NK-92 treated with Interleukin-12 subunit alpha and Interleukin-12 subunit beta, amount 100 ng/mL, for 24 hours (cell line): ENCODE measurements at regions not wholly inside any gene's neighbourhood (a gene's known extent, or its start where the extent isn't known, plus 50 kb on each side); places are given as distances from the start of the nearest gene placed in this dataset.
A peak's percentile ranks its signal among the peaks of the same experiment; 100 is the strongest.

Experiments
- DNase-seq: peaks from one replicate; lab custom pipeline; 2025; lab: John Stamatoyannopoulos, UW

DNA sequence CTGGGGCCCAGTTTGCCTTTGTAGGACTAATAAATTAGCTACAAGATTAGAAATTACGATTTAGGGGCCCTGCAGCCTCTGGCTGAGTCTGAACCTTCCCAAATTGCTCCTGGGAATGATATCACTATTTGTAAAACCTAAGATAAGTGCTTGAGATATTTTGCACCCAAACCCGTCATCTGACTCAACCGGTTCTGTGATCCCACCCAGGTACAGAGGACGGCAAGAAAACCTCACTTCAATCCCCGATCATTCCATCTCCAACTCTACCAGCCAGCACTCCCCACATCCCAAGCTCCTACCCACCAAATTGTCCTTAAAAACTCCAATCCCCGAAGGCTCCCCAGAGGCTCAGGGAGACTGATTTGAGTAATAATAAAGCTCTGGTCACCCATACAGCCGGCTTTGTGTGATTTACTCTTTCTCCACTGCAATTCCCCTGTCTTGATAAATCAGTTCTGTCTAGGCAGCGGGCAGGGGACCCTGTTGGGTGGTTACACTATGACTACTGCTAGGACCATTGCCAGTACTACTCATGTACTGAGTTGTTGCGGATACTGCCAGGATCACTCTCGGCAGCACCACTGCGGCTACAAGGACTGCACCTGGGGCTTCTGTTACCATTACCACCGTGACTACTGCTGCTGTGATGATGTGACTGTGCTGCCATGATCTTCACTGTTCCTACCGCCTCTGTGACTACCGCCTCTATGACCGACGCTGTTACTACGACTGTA lies 73.1 kb downstream of the IRF8 start:
- no peak for DNase-seq

DNA sequence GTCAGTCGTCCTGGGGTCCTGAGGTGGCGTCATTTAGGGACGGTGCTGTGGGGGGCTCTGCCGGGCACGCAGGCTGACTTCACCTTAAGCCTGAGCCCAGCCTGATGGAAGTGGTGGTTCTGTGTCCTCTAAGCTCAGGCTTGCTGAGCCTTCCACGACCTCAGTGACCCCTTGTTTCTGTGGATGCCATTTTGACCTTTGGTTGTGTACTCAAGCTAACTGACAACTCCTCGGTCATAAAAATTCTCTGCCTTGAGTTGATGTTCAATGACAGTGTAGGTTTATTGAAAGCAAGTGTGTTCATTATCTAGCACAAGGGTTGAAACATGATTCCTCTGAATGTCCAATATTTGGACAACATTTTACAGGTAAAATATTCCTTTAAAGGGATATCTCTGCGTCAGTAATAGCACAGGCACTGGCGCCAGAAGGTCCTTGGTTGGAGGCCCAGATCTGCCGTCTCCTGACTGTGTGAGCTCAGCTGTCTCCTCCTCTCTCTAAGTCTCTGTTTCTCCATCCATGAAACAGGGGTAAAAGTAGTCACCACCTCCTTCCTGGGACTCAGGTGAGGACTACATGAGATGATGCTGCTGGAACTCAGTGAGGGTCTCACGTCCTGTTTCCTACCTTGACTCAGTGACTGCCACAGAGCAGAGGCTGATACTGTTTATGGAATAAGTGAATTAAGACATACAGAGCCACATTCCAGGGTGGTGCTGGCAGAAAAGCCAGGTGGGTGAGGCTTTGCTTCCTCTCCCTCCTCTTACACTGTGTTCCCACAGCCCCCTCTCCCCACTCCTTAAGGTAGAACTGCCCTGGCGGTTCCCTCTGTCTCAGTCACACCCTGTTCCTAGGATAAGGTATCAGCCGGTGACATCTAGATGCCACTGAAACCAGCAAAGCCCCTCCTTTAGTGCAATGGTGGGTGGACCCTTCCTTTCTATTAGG lies 75.7 kb downstream of the IRF8 start:
- DNase-seq, result no peak

DNA sequence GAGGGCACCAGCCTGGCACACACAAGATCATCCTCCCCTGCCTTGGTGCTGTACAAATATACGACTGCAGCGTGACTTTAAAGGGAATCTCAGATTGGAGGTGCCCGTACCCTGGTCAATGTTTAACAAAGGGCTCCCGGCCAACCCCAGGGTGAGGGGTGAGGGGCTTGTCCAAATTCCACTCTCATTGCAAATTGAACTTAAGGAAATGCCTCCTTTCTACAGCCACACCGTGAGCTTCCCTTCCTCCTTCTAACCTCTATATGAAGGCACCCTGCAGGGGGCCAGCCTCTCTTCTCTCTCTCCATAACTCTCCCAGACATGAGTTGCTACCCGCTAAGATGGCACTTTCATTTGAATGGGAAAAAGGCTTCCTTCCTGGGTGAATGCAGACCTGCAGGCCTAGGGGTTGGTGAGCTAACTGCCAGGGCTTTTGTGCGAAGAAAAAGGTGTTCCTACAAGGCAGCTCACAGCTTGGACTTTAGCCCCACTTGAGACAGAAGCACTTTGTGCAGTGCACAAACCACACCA lies 76.6 kb downstream of the IRF8 start:
- no peak for DNase-seq

DNA sequence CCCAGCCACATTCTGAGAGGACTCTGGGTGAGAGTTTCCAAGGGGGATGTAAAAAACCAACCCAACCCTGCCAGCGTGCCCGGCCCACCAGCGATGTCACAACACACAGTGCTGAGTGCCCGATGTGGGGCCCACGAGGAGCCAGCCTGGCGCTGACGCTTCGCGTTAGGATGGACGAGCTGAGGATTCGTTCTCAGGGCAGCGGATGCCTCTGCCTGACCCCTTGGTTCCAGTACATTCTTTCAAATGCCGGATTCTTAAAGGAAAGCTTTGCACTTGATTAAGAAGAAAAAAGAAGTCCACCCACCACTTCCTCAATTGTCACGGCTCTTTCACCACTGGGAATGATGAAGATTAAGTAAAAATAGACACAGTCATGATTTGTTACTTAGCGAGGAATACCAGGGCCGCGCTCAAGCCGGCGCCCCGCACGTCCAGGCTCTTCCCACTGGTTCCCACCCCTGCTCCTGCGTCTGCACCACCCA lies 79.4 kb downstream of the IRF8 start:
- DNase-seq, result no peak

DNA sequence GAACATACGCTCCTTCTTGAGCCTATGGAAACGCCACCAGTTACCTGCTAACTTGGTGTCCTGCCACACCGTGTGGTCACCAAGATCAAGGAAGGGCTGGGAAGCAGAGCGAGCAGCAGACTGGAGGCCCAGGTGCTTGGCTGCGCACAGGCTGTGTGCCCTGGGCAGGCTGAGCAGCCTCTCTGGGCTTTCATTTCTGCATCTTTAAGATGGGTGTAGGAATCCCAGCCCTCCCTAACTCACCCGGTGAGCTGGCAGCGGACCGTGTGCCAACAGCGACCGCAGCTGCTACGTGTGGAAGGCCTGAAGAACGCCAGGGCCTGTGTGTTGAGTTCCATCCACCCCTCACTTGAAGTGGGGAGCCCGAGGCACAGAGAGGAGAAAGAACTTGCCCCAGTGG lies 80.0 kb downstream of the IRF8 start:
- no peak for DNase-seq

DNA sequence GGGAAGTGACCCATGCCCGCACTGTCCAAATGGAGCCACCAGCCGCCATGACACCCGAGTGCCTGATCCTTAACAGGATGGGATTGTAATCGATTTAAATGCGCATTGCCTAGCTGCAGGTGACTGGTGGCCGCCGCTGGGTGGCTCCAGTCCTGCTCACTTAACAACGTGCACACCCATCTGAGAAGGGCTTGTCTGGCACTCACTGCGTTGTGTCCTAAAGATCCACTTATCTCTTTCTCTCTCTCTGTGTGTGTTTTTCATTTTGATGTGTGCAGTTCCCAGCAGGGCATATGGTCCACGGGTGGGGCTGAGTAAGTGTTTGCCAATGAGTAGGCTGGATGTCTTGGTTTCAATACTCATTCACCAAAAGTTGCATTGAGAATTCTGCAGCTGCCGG lies 80.6 kb downstream of the IRF8 start:
- no peak for DNase-seq

DNA sequence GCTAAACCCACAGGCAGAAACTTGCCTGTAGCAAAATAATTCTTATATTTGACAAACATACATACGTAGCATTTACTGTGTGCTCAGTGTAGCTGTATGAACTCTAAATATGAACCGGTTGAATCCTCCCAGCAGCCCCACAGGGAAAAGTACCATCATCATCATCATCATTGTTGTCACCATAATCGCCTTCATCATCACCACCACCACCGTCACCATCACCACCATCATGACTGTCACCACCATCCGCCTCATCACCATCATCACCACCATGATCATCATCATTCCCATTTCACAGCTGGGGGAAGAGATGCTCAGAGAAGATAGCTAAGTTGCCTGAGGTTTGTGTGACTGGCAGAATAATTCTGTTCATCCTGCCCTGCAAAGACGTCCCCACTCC lies 81.7 kb downstream of the IRF8 start:
- no peak for DNase-seq

DNA sequence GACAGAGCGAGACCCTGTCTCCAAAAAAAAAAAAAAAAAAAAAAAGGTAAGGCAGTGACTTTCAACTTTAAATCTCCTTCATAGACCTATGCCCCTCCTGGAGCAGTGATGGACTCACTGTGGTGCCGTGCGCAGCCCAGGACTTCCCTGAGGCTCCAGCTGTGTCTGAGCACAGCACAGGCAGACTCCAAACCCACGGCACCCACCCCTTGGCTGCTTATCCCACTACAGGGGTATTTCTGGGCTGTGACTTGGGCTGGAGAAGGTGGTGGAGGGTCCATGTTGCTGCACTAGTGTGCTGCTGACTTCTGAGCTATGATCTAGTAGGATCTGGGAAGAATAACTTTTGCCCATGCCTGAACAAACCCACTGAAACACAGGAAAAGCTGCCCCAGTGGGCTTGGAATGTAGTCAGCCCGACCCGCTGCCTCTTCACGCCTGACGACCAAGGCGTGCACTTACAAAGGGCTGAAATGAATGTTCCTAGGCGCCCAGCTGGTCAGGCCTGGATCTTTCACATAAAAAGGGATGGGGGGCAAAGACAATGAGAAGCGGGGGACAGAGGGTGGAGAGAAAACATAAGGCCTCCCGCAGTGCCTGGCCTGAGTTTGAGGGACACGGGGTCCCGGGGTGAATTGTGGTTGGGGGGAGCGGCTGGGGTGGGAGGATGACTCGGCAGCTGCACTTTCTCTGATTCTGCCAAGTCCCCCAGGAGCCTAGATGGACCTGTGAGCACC lies 83.0 kb downstream of the IRF8 start:
- DNase-seq, result no peak

DNA sequence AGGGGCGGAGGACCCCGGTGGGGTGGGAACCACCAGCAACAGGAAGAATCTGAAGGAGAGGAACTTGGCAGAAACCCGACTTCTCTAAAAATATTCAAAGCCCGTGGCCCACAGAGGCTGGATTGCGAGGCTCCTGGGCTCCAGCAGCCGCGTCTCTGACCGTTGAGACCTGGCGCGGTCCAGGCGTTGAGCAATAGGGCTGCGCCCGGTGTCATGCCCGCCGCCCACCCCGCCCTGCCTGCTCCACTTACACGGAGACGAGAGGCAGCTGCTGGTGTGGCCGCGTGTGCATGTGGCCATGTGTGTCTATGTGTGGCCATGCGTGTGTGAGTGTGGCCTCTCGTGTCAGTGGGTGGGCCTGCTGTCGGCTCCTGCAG lies 83.6 kb downstream of the IRF8 start:
- DNase-seq, result no peak

DNA sequence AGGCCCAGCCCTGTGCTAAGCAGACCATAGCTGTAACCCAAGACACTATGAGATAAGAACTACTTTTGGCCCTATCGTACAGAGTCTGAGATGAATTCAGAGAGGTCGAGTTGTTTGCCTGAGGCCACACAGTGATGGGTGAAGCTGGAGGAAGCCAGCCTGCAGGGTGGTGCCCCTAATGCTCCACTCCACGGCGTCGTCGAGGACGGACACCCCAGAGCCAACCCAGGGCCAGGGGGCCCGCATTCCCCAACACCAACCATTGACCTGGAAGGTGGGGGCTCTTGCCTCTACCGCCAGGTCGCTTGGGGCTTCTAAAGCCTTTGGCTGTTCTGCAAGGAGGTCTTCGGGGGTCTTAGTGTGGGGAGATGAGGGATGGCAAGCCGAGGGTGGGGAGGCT lies 84.1 kb downstream of the IRF8 start:
- DNase-seq, result no peak

DNA sequence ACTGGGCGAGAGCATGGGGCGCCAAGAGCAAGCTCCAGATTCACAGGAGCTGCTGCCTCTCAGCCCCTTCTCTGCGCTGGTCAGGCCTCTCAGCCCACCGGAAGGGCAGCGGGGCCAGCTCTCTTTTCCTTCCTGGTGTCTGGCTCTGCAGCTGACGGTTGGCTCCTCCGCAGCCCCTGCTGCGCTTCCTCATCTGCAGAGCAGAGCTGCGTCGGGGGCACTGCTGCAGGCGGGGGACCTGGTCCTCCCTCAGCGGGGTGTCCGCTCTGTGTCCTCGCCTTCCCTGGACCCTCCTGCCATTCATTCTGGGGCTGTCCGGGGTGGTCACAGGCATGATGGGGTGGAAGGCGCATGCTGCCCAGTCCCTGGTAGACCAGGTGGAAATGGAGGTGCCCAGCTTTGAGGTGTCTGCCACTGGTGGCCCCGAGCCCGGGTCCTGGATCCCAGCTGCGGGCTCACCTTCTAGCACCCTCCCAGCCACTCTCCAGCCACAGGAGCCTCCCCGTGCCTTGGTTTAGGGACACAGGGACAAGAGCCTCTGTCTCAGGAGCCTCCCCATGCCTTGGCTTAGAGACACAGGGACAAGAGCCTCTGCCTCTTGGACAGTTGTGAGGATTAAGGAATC lies 84.8 kb downstream of the IRF8 start:
- DNase-seq, result no peak

DNA sequence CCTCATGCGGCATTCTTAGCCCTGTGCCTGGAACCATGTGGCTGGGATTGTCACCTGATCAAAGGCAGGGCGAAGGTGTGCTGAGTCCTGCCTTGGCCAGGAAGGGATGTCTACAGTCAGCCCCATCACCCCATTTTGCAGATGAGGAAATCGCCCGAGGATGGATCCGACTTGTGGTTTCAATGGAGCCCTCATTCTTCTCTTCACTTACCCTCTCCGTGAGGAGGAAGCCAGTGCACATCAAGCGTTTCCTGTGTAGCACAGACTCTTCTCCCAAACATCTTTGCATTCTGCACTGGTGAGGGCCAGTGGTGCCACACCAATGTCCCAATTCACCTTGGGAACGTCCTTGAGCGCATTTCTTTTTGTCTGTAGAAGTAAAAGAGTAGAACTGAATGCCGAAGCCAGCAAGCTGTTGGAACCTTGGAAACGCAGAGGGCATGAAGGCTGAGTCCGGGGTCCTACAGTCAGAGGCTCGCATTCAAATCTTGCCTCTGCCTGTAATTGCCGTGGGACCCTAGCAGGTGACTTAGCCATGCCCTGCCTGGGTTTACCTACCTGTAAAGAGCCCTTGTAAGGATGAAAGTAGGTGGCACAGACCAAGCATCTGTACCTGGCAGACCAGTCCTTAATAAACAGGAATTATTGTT lies 85.4 kb downstream of the IRF8 start:
- DNase-seq, result no peak

DNA sequence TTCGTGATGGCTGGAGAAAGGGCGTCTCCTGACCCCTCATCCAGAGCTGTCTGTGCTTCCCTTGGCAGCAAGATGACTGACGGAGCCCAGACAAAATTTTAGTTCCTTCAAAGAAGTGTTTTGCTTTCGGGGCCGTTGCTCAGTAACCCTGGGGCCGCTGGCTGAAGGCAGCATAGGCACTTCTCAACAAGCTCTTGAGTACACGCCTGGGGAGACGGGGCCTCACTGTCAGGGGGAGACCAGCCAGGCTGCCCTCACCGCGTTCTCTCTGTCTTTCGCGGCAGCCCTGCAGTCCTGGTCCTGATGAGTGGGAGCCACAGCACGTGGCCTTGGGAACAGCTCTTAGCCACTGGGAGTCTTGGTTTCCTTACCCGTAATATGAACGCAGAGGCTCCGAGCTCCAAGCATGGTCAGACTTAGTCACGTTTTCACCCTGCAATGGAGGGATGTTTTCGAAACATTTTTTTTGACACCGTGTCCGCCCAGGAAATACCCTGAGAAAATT lies 86.0 kb downstream of the IRF8 start:
- no peak for DNase-seq

DNA sequence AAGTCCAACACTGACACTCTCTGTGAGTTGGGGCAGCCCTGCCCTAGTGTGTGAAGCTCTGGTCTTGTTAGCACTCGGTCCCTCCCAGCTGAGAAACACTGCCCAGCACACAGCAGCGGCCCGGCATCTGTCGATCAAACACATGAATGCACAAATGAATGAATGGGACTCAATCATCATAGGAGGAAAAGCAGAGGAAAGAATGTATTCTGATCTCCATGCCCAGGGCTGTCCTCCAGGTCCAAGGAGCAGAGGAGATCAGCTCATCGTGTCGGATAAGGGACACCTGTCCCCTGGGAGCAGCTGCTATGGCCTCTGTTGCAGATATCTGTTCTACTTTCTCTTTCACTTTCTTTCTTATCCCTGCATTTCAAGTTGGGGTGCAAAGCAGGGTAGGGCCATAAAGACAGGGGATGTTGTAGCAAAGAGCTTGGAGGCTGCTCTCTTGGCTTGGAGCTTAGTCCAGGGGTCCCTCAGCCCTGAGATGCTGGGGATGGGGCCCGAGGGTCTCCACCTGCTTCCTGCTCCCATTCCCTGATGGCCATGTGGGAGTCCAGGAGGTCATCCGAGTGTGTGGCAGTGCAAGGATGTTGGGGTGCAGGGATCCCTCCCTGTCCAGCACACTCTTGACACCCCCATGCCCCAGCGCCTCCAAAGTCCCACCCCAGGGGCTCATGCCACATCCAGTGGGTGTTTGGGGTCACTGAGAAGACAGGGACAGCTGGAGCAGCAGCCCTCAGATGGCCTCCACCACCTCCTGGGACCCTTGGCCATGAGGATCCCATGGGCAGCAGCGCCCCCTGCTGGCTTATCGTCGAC lies 88.2 kb downstream of the IRF8 start:
- peak; percentile 32 for DNase-seq

DNA sequence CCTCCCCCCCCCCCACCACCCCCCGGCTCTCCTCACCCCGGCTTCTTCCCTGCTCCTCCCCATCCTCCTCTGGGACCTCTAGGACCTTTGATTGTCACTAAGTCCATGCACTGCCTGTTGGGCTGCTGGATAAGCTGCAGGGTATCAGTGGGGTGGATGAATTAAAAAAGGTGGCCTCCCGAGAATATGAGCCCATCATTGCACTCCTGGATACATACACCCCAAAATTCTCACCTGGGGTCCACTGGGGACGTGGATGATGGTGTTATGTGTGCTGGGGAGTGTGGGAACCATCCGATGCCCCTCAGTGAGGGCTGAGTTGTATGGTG lies 88.8 kb downstream of the IRF8 start:
- DNase-seq, result no peak

DNA sequence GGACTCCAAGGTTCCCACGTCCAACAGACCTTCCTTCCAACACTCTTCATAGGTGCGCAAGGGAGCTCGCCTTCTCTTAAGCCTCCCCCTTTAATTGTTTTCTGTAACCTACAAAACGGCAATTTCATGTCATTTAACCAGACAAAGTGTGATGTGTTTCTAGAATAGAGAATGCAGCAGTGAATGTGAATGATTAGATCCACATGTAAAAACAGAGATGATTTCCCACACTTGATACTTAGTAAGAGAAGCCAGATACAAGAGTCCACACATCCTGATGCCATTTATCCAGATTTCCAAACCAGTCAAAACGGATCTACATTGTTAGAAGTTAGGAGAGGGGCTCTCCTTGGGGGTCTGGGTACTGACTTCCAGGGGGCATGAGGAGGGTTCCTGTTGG lies 89.3 kb downstream of the IRF8 start:
- no peak for DNase-seq

DNA sequence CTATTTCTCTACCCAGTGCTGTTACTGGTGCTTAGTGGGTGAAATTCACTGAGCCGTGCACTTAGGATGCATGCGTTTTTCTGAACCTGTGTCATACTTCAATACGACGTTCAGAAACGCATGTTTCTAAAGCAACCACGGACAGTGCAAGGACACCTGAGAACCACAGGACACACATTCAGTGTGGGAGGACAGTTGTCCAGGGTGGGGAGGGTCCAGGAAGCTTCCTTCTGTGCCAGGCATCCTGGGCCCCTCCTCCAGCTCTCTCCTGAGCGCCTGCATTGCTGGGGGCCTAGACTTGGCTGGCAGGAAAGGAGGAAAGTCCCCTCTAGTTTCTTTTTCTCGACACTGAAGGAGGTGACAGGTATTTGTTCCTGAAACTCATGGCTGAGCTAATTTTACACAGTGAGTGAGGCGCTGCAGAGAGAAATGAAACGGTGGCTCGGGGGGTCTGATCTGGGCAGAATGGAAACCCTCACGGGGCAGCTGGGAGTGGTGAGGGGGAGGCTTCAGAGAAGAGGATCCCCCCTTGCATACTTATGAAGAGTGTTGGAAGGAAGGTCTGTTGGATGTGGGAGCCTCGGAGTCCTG lies 89.9 kb downstream of the IRF8 start:
- DNase-seq, result no peak

DNA sequence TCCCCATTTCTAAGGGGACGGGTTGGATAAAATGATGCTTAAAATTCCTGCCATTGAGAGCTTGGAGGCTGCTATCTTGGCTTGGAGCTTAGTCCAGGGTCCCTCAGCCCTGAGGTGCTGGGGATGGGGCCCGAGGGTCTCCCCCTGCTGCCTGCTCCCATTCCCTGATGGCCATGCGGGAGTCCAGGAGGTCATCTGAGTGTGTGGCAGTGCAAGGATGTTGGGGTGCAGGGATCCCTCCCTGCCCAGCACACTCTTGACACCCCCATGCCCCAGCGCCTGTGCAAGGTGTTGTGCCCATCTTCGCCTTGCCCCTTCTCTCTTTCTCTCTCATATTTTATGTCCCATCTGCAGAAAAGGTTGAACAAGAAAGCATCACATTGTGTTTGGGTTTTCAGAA lies 90.4 kb downstream of the IRF8 start:
- no peak for DNase-seq

DNA sequence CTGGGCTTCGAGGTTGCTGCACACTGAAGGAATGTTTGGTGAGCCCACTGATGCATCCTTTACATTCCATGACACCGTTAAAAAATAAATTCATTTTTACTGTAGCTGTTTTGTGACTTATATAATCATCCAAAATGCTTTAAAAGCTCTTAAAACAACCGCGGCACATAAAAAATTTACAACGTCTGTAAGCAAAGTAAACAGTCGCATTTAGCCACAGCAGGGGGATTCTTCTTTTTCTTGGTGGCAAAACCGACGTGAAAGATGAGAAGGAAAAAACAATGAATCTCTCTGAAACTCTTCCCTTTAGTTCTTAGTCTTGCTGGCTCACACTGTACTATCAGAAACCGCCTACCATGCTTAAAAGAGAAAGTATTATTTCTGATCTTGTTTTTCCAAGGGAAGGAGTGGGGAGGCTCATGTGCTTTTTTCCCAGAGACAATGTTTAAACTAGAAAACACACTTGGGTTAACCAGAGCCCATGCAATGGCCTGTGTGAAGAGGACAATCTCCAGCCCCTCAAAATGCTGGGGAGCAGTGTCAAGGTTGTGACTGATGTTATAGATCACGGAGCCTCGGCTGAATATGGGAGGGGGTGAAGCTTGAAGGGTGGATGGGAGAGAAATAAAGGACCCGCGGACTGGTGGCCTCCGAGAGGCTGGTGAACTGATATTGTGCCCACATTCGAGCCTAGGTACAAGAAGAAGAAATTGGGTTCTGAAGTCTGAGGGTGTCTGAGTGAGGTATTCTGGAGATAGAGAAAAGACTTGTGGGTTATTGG lies 91.1 kb downstream of the IRF8 start:
- no peak for DNase-seq
